DND-41 (cell line): ENCODE measurements at regions not wholly inside any gene's neighbourhood (a gene's known extent, or its start where the extent isn't known, plus 50 kb on each side); places are given as distances from the start of the nearest gene placed in this dataset.

Experiments used
- ATAC-seq: fragments of 200-7000 bp; cut with Tn5 transposase; 3 replicates; pipeline ENCODE4 v1.9.1; 2021; ENCODE audit warnings: low read depth; ENCODE audit not compliant: insufficient read depth
- DNase-seq: peaks from one replicate; pipeline ENCODE4 v3.0.0-alpha.2; 2020
- H2AFZ ChIP-seq: 2 replicates; pipeline ENCODE4 v1.6.0; 2012; ENCODE audit warnings: low read depth, low read length
- H3K27ac ChIP-seq: 2 replicates; pipeline ENCODE4 v1.5.1; 2012; ENCODE audit warnings: low read length, inconsistent platforms
- H3K27me3 ChIP-seq: fragments of 200-600 bp; sonication (generic); 2 replicates; pipeline ENCODE4 v1.6.0; 2012; ENCODE audit warnings: low read length, mild to moderate bottlenecking, inconsistent platforms; ENCODE audit not compliant: insufficient read depth, poor library complexity
- H3K36me3 ChIP-seq: 2 replicates; pipeline ENCODE4 v1.5.1; 2012; ENCODE audit warnings: low read length, inconsistent platforms; ENCODE audit not compliant: insufficient read depth
- H3K4me1 ChIP-seq: 2 replicates; pipeline ENCODE4 v1.5.1; 2012; ENCODE audit warnings: mild to moderate bottlenecking, low read length; ENCODE audit not compliant: insufficient read depth
- H3K4me2 ChIP-seq: 2 replicates; pipeline ENCODE4 v1.6.0; 2012; ENCODE audit warnings: mild to moderate bottlenecking, moderate library complexity, low read length, inconsistent platforms; ENCODE audit not compliant: insufficient read depth
- H3K4me3 ChIP-seq, 2 experiments: fragments of 200-600 bp in 1 of 2; shearing (Covaris generic) in 1 of 2; 2 replicates each; pipeline ENCODE4 v1.5.1; 2012 to 2016; ENCODE audit warnings: inconsistent platforms in 2 of 2, low read length in 2 of 2, mild to moderate bottlenecking in 2 of 2, low read depth in 1 of 2, moderate library complexity in 1 of 2
- H3K79me2 ChIP-seq: 2 replicates; pipeline ENCODE4 v1.6.0; 2012; ENCODE audit warnings: low read length, inconsistent platforms; ENCODE audit not compliant: insufficient read depth
- H3K9ac ChIP-seq: 2 replicates; pipeline ENCODE4 v1.6.0; 2012; ENCODE audit warnings: low read depth, mild to moderate bottlenecking, inconsistent platforms, low read length, moderate library complexity
- H3K9me3 ChIP-seq: 2 replicates; pipeline ENCODE4 v1.5.1; 2012; ENCODE audit warnings: low read length, moderate library complexity, mild to moderate bottlenecking, inconsistent platforms; ENCODE audit not compliant: insufficient read depth, severe bottlenecking
- H4K20me1 ChIP-seq: 2 replicates; pipeline ENCODE4 v1.6.0; 2012; ENCODE audit warnings: low read length; ENCODE audit not compliant: insufficient read depth
- CTCF ChIP-seq: IDR thresholded peaks from 2 replicates; pipeline ENCODE4 v1.5.1; 2012; ENCODE audit warnings: borderline replicate concordance, low read length, moderate library complexity, mild to moderate bottlenecking; ENCODE audit not compliant: poor library complexity, severe bottlenecking; ENCODE audit errors: extremely low read depth
- EZH2 ChIP-seq: IDR thresholded peaks from 3 replicates; pipeline ENCODE4 v1.6.1; 2012; ENCODE audit warnings: borderline replicate concordance, low read depth, mild to moderate bottlenecking, moderate library complexity, low read length, inconsistent platforms; ENCODE audit not compliant: severe bottlenecking

GRCh38 chr7:156158693-156159092 lies 346.4 kb upstream of the SHH start:
- Histone ChIP-seq H3K9ac (no peak overlapping the region), H3K27me3 (no peaks in the 10 kb centered on the region), H3K27ac (no peak overlapping the region), H3K9me3 (peaks cover 2% of the 10 kb centered on the region), H2AFZ (no peak overlapping the region), H3K4me3 (no peak overlapping the region), H3K4me1 (no peaks in the 10 kb centered on the region), H3K79me2 (no peaks in the 10 kb centered on the region), H4K20me1 (no peaks in the 10 kb centered on the region), H3K36me3 (no peaks in the 10 kb centered on the region), H3K4me2 (no peak overlapping the region)
- TF ChIP-seq EZH2, result no peak
- no peak for TF ChIP-seq CTCF
- DNase-seq (no peak), ATAC-seq (no peak)

- H3K79me2 ChIP-seq, result no peaks in the 10 kb centered on the region
- no peak overlapping the region for H3K9ac ChIP-seq
- H3K36me3 ChIP-seq, result no peaks in the 10 kb centered on the region
- H3K4me3 ChIP-seq, result no peak overlapping the region
- H3K27ac ChIP-seq, result no peak overlapping the region
- no peak overlapping the region for H3K4me2 ChIP-seq
- ATAC-seq (no peak), DNase-seq (no peak)
- no peaks in the 10 kb centered on the region for H3K4me1 ChIP-seq
- H3K9me3 ChIP-seq, result peaks cover 2% of the 10 kb centered on the region
- H2AFZ ChIP-seq, result no peak overlapping the region
- no peaks in the 10 kb centered on the region for H4K20me1 ChIP-seq
- no peaks in the 10 kb centered on the region for H3K27me3 ChIP-seq
- no peak for TF ChIP-seq CTCF
- TF ChIP-seq EZH2, result no peak
Measured at GRCh38 chr7:156158213-156158612, 345.9 kb upstream of the SHH start.

- H3K79me2 ChIP-seq, result no peaks in the 10 kb centered on the region
- peaks cover 2% of the 10 kb centered on the region for H3K9me3 ChIP-seq
- ATAC-seq (no peak), DNase-seq (no peak)
- H4K20me1 ChIP-seq, result no peaks in the 10 kb centered on the region
- H3K27ac ChIP-seq, result no peak overlapping the region
- H3K4me3 ChIP-seq, result no peak overlapping the region
- no peaks in the 10 kb centered on the region for H3K27me3 ChIP-seq
- no peaks in the 10 kb centered on the region for H3K36me3 ChIP-seq
- no peak overlapping the region for H2AFZ ChIP-seq
- H3K9ac ChIP-seq, result no peak overlapping the region
- TF ChIP-seq CTCF (no peak), EZH2 (no peak)
- no peaks in the 10 kb centered on the region for H3K4me1 ChIP-seq
- H3K4me2 ChIP-seq, result no peak overlapping the region
Measured at GRCh38 chr7:156157409-156158012, 345.2 kb upstream of the SHH start.

GRCh38 chr7:156156734-156157408 lies 344.6 kb upstream of the SHH start:
- TF ChIP-seq EZH2 (no peak), CTCF (no peak)
- no peak overlapping the region for H3K4me2 ChIP-seq
- H2AFZ ChIP-seq, result no peak overlapping the region
- no peak overlapping the region for H3K4me3 ChIP-seq
- H3K27me3 ChIP-seq, result no peaks in the 10 kb centered on the region
- DNase-seq, result no peak
- ATAC-seq, result no peak
- H3K36me3 ChIP-seq, result no peaks in the 10 kb centered on the region
- no peaks in the 10 kb centered on the region for H3K4me1 ChIP-seq
- H3K9ac ChIP-seq, result no peak overlapping the region
- no peaks in the 10 kb centered on the region for H4K20me1 ChIP-seq
- H3K9me3 ChIP-seq, result peaks cover 2% of the 10 kb centered on the region
- H3K27ac ChIP-seq, result no peak overlapping the region
- no peaks in the 10 kb centered on the region for H3K79me2 ChIP-seq
